H1 (cell line): ENCODE measurements at regions not wholly inside any gene's neighbourhood (a gene's known extent, or its start where the extent isn't known, plus 50 kb on each side); places are given as distances from the start of the nearest gene placed in this dataset.

Experiments
- CTCF ChIA-PET: fragments of 300-600 bp; sonication (Branson Sonifier 250); formaldehyde crosslinking; loops from one replicate; lab custom pipeline; 2021; ENCODE audit not compliant: partially characterized antibody; lab: Charles Lee
- POLR2A ChIA-PET: fragments of 300-600 bp; sonication (Branson Sonifier 250); formaldehyde crosslinking; loops from one replicate; lab custom pipeline; 2021; ENCODE audit warnings: inconsistent platforms; ENCODE audit not compliant: partially characterized antibody; lab: Charles Lee
- DNase-seq, 2 experiments: peaks; one replicate each; pipeline versions ENCODE4 v3.0.0 to v3.0.0-alpha.2; 2010 to 2022; ENCODE audit warnings: low spot score in 2 of 2, low read depth in 1 of 2, mixed read lengths in 1 of 2
- FAIRE-seq: peaks from 2 replicates; lab custom pipeline; 2011; peaks lifted over from hg19 to GRCh38; lab: Jason Lieb, UNC
- H2AFZ ChIP-seq: 2 replicates; pipeline ENCODE4 v1.8.1; 2012; ENCODE audit warnings: low read length, inconsistent platforms
- H2AK5ac ChIP-seq: 2 replicates; pipeline ENCODE4 v1.6.1; 2013; ENCODE audit warnings: low read depth, low read length
- H2BK120ac ChIP-seq: replicated peaks from 2 replicates; pipeline ENCODE3; 2013; ENCODE audit warnings: low read depth, low read length, inconsistent platforms
- H2BK12ac ChIP-seq: 2 replicates; pipeline ENCODE4 v1.6.1; 2013; ENCODE audit warnings: low read depth, low read length
- H2BK15ac ChIP-seq: 2 replicates; pipeline ENCODE4 v1.6.1; 2013; ENCODE audit warnings: low read length
- H2BK20ac ChIP-seq: 2 replicates; pipeline ENCODE4 v1.6.1; 2013; ENCODE audit warnings: low read length
- H2BK5ac ChIP-seq: 2 replicates; pipeline ENCODE4 v1.6.1; 2013; ENCODE audit warnings: low read depth, low read length
- H3K14ac ChIP-seq: 2 replicates; pipeline ENCODE4 v1.6.1; 2013; ENCODE audit warnings: inconsistent platforms; ENCODE audit not compliant: insufficient read length
- H3K18ac ChIP-seq: 2 replicates; pipeline ENCODE4 v1.6.1; 2013; ENCODE audit warnings: low read length; ENCODE audit errors: extremely low read depth
- H3K23ac ChIP-seq: 2 replicates; pipeline ENCODE4 v1.6.1; 2013; ENCODE audit warnings: inconsistent platforms; ENCODE audit not compliant: insufficient read length
- H3K23me2 ChIP-seq: 2 replicates; pipeline ENCODE4 v1.6.1; 2013; ENCODE audit warnings: low read depth, low read length
- H3K27ac ChIP-seq: 2 replicates; pipeline ENCODE4 v1.6.1; 2011; ENCODE audit warnings: low read depth, low read length, inconsistent platforms
- H3K27me3 ChIP-seq, 4 experiments: replicated peaks in 1 of 4; 1 replicate in 1 of 4; 2 replicates in 3 of 4; pipeline versions ENCODE4 v1.6.1 to v1.8.1; 2011 to 2013; ENCODE audit warnings: low read length in 3 of 4, mild to moderate bottlenecking in 3 of 4, inconsistent platforms in 2 of 4, mixed read lengths in 2 of 4, moderate library complexity in 1 of 4; ENCODE audit not compliant: control insufficient read depth in 3 of 4, insufficient read depth in 3 of 4; ENCODE audit errors: extremely low read depth in 1 of 4
- H3K36me3 ChIP-seq, 4 experiments: 2 replicates each; pipeline versions ENCODE4 v1.6.1 to v1.8.1; 2011 to 2013; ENCODE audit warnings: mild to moderate bottlenecking in 4 of 4, low read length in 3 of 4, moderate library complexity in 2 of 4, control low read depth in 1 of 4, inconsistent platforms in 1 of 4; ENCODE audit not compliant: insufficient read depth in 4 of 4, control insufficient read depth in 2 of 4
- H3K4ac ChIP-seq: replicated peaks from 2 replicates; pipeline ENCODE3; 2013; ENCODE audit warnings: low read length, low read depth, mixed read lengths, inconsistent platforms; ENCODE audit not compliant: insufficient read length
- H3K4me1 ChIP-seq, 4 experiments: replicated peaks in 1 of 4; 1 replicate in 1 of 4; 2 replicates in 3 of 4; pipeline versions ENCODE4 v1.6.1 to v1.8.1; 2011 to 2013; ENCODE audit warnings: low read length in 3 of 4, inconsistent platforms in 2 of 4, mixed read lengths in 1 of 4; ENCODE audit not compliant: insufficient read depth in 4 of 4, control insufficient read depth in 3 of 4
- H3K4me2 ChIP-seq, 2 experiments: 2 replicates each; pipeline versions ENCODE4 v1.6.1 to v1.8.1; 2011 to 2013; ENCODE audit warnings: low read depth in 2 of 2, low read length in 2 of 2, control low read depth in 1 of 2, inconsistent platforms in 1 of 2, mild to moderate bottlenecking in 1 of 2; ENCODE audit not compliant: insufficient read depth in 1 of 2
- H3K4me3 ChIP-seq, 4 experiments: fragments of 200-600, 300-600 bp in 1 of 4; sonication (generic), shearing (Covaris generic), sonication (Bioruptor Twin) in 1 of 4; 2 replicates each; pipeline versions ENCODE4 v1.5.1 to v1.8.1; 2011 to 2016; ENCODE audit warnings: low read length in 4 of 4, low read depth in 3 of 4, control low read depth in 2 of 4, inconsistent platforms in 2 of 4, mild to moderate bottlenecking in 2 of 4, mixed read lengths in 1 of 4, moderate library complexity in 1 of 4; ENCODE audit not compliant: insufficient read depth in 2 of 4; ENCODE audit errors: extremely low read depth in 1 of 4
- H3K56ac ChIP-seq: replicated peaks from 2 replicates; pipeline ENCODE3; 2013; ENCODE audit warnings: low read depth, mild to moderate bottlenecking, mixed read lengths, low read length, inconsistent platforms; ENCODE audit not compliant: insufficient read length
- H3K79me1 ChIP-seq: 2 replicates; pipeline ENCODE4 v1.6.1; 2013; ENCODE audit warnings: low read depth, low read length, control low read depth
- H3K79me2 ChIP-seq, 2 experiments: 2 replicates each; pipeline versions ENCODE4 v1.6.1 to v1.8.1; 2012 to 2013; ENCODE audit warnings: low read length in 2 of 2, mild to moderate bottlenecking in 2 of 2, inconsistent platforms in 1 of 2; ENCODE audit not compliant: insufficient read depth in 2 of 2, control insufficient read depth in 1 of 2
- H3K9ac ChIP-seq, 4 experiments: replicated peaks in 1 of 4; 1 replicate in 1 of 4; 2 replicates in 3 of 4; pipeline versions ENCODE4 v1.6.1 to v1.8.1; 2011 to 2013; ENCODE audit warnings: low read depth in 3 of 4, low read length in 3 of 4, control low read depth in 2 of 4, mild to moderate bottlenecking in 2 of 4, moderate library complexity in 2 of 4, inconsistent platforms in 1 of 4; ENCODE audit errors: extremely low read depth in 1 of 4
- H3K9me3 ChIP-seq, 2 experiments: 2 replicates each; pipeline versions ENCODE4 v1.6.1 to v1.8.1; 2012 to 2013; ENCODE audit warnings: mild to moderate bottlenecking in 2 of 2, moderate library complexity in 2 of 2, control low read depth in 1 of 2, inconsistent platforms in 1 of 2, low read depth in 1 of 2, low read length in 1 of 2, mixed read lengths in 1 of 2; ENCODE audit not compliant: insufficient read depth in 2 of 2
- H4K20me1 ChIP-seq, 2 experiments: replicated peaks in 1 of 2; 2 replicates each; pipeline versions ENCODE3 to v1.8.1; 2011 to 2013; ENCODE audit warnings: inconsistent platforms in 2 of 2, low read length in 2 of 2, mild to moderate bottlenecking in 1 of 2; ENCODE audit not compliant: insufficient read depth in 2 of 2, control insufficient read depth in 1 of 2
- H4K5ac ChIP-seq: 2 replicates; pipeline ENCODE4 v1.6.1; 2013; ENCODE audit warnings: low read length, low read depth, mixed read lengths, inconsistent platforms; ENCODE audit not compliant: insufficient read length
- H4K8ac ChIP-seq: 2 replicates; pipeline ENCODE4 v1.8.0; 2013; ENCODE audit warnings: mild to moderate bottlenecking, moderate library complexity, low read length, inconsistent platforms; ENCODE audit not compliant: insufficient read depth; ENCODE audit errors: extremely low read depth
- H4K91ac ChIP-seq: replicated peaks from 2 replicates; pipeline ENCODE3; 2013; ENCODE audit warnings: low read length, mixed read lengths, inconsistent platforms; ENCODE audit not compliant: insufficient read length
- ASH2L ChIP-seq: fragments of 200-600, 300-600 bp; sonication (generic); IDR thresholded peaks from one replicate; pipeline ENCODE4 v1.7.1; 2017; ENCODE audit warnings: low read length
- CHD1 ChIP-seq: IDR thresholded peaks from 2 replicates; pipeline ENCODE4 v1.6.1; 2012; ENCODE audit warnings: low read depth, low read length, improper control_type of control experiment
- CTBP2 ChIP-seq: IDR thresholded peaks from 2 replicates; pipeline ENCODE4 v1.7.0; 2011; ENCODE audit warnings: borderline replicate concordance, mild to moderate bottlenecking, moderate library complexity, mixed read lengths, low read length; ENCODE audit not compliant: insufficient read depth, insufficient read length
- EGR1 ChIP-seq: IDR thresholded peaks from 2 replicates; pipeline ENCODE4 v1.6.1; 2011; ENCODE audit warnings: low read depth, low read length, borderline replicate concordance
- FOSL1 ChIP-seq: IDR thresholded peaks from 2 replicates; pipeline ENCODE4 v1.6.1; 2011; ENCODE audit warnings: mild to moderate bottlenecking, low read depth, low read length, moderate library complexity; ENCODE audit not compliant: insufficient read depth
- JUN ChIP-seq: IDR thresholded peaks from 2 replicates; pipeline ENCODE4 v1.6.1; 2011; ENCODE audit warnings: low read depth, mild to moderate bottlenecking, improper control_type of control experiment, low read length
- KDM4A ChIP-seq: IDR thresholded peaks from one replicate; pipeline ENCODE4 v1.7.1; 2012; ENCODE audit warnings: low read depth, mild to moderate bottlenecking, moderate library complexity, low read length, inconsistent platforms; ENCODE audit not compliant: severe bottlenecking
- KDM5A ChIP-seq: fragments of 200-600 bp; IDR thresholded peaks from 2 replicates; pipeline ENCODE4 v1.7.1; 2012; ENCODE audit warnings: mild to moderate bottlenecking, low read length, inconsistent platforms, mixed read lengths
- PHF8 ChIP-seq: fragments of 200-600 bp; sonication (generic); conservative IDR thresholded peaks from 2 replicates; pipeline ENCODE4 v1.7.1; 2012; ENCODE audit warnings: low read depth, mild to moderate bottlenecking, inconsistent platforms, low read length, moderate library complexity
- RAD21 ChIP-seq, 2 experiments: IDR thresholded peaks in 1 of 2; conservative IDR thresholded peaks in 1 of 2; 2 replicates each; pipeline ENCODE4 v1.6.1; 2011; ENCODE audit warnings: low read depth in 2 of 2, low read length in 2 of 2, improper control_type of control experiment in 1 of 2, inconsistent platforms in 1 of 2, mild to moderate bottlenecking in 1 of 2, moderate library complexity in 1 of 2
- SP1 ChIP-seq: IDR thresholded peaks from 2 replicates; pipeline ENCODE4 v1.6.1; 2011; ENCODE audit warnings: low read depth, low read length
- SP4 ChIP-seq: IDR thresholded peaks from 2 replicates; pipeline ENCODE4 v1.6.1; 2012; ENCODE audit warnings: low read length, inconsistent platforms
- TEAD4 ChIP-seq: IDR thresholded peaks from 2 replicates; pipeline ENCODE4 v1.6.1; 2012; ENCODE audit warnings: low read depth, low read length, inconsistent platforms, mixed read lengths
- WGBS, 2 experiments: shearing (Covaris generic) in 1 of 2; methylation state at CpG; one replicate each; pipeline versions ENCODE4 v1.1.6 to v1.1.7; 2013 to 2015; ENCODE audit warnings: low lambda C conversion rate in 2 of 2, mixed read lengths in 2 of 2, inconsistent platforms in 1 of 2, low coverage in 1 of 2, missing lambda C conversion rate in 1 of 2; ENCODE audit not compliant: insufficient replicate concordance in 2 of 2, insufficient coverage in 1 of 2, insufficient read length in 1 of 2; ENCODE audit errors: extremely low coverage in 1 of 2, missing lambda C conversion rate in 1 of 2; 5-methylcytosine and 5-hydroxymethylcytosine counted together

GRCh38 chr3:31218082-31218481, 314.6 kb upstream of the STT3B start:
- no peaks in the 10 kb centered on the region for H3K23me2 ChIP-seq
- H2AK5ac ChIP-seq, result no peak overlapping the region
- H3K56ac ChIP-seq, result no peak overlapping the region
- H3K27ac ChIP-seq, result no peak overlapping the region
- DNase-seq (no peak), FAIRE-seq (no peak)
- H4K91ac ChIP-seq, result no peak overlapping the region
- no peaks in the 10 kb centered on the region for H3K36me3 ChIP-seq
- no peaks in the 10 kb centered on the region for H3K4me1 ChIP-seq
- no peak overlapping the region for H3K14ac ChIP-seq
- H3K9me3 ChIP-seq, result no peaks in the 10 kb centered on the region
- ChIA-PET CTCF (interaction anchor here (1.0 to 2.6 kb wide), 2 partner anchors 8 to 38 kb away, joined by 3 to 13 read pairs; no protein-coding TSS in a partner anchor), POLR2A (no interaction called here)
- no peak overlapping the region for H4K5ac ChIP-seq
- no peak overlapping the region for H2BK20ac ChIP-seq
- H2BK15ac ChIP-seq, result no peak overlapping the region
- no peak overlapping the region for H4K8ac ChIP-seq
- H3K18ac ChIP-seq, result no peak overlapping the region
- H3K4me2 ChIP-seq, result no peak overlapping the region
- H2BK120ac ChIP-seq, result no peak overlapping the region
- H3K9ac ChIP-seq, result no peak overlapping the region
- no peak overlapping the region for H3K4me3 ChIP-seq
- H3K79me1 ChIP-seq, result no peaks in the 10 kb centered on the region
- no peak overlapping the region for H2BK5ac ChIP-seq
- H3K79me2 ChIP-seq, result no peaks in the 10 kb centered on the region
- H3K23ac ChIP-seq, result no peak overlapping the region
- no peaks in the 10 kb centered on the region for H4K20me1 ChIP-seq
- no peak overlapping the region for H2BK12ac ChIP-seq
- WGBS, 2 experiments, result 87% methylated on average over 3 of the region's 3 CpGs; no CpG with 5 or more reads in 1 of the 2 experiments
- H3K27me3 ChIP-seq, result no peaks in the 10 kb centered on the region
- no peak overlapping the region for H3K4ac ChIP-seq
- H2AFZ ChIP-seq, result no peak overlapping the region
- no peak for TF ChIP-seq ASH2L
- no peak for TF ChIP-seq RAD21 (IDR thresholded peaks at IDR 0.05 in 1 of 2, conservative IDR thresholded peaks at IDR 0.05 in 1 of 2; ENCODE audit: low read depth in 2 of 2, low read length in 2 of 2)
- TF ChIP-seq JUN, result no peak
- no peak for TF ChIP-seq TEAD4
- no peak for TF ChIP-seq PHF8
- no peak for TF ChIP-seq EGR1
- no peak for TF ChIP-seq FOSL1
- TF ChIP-seq KDM5A, result no peak
- no peak for TF ChIP-seq CTBP2
- TF ChIP-seq SP1, result no peak
- TF ChIP-seq KDM4A, result no peak
- no peak for TF ChIP-seq CHD1
- no peak for TF ChIP-seq SP4
